Prostate gland (tissue), 2 donors: ENCODE measurements at regions not wholly inside any gene's neighbourhood (a gene's known extent, or its start where the extent isn't known, plus 50 kb on each side); places are given as distances from the start of the nearest gene placed in this dataset.

Experiments used
- CTCF ChIP-seq, 4 experiments: fragments of 200-600 bp in 2 of 4; fragments of 450-650 bp in 2 of 4; sonication (generic) in 2 of 4; IDR thresholded peaks; 1 replicate in 3 of 4; 2 replicates in 1 of 4; pipeline ENCODE4 v1.5.1; 2016 to 2019; ENCODE audit warnings: antibody characterized with exemption in 4 of 4, mild to moderate bottlenecking in 2 of 4, moderate library complexity in 2 of 4
- POLR2A ChIP-seq: fragments of 450-650 bp; IDR thresholded peaks from one replicate; pipeline ENCODE4 v1.6.1; 2016; ENCODE audit warnings: antibody characterized with exemption, mild to moderate bottlenecking
- POLR2AphosphoS5 ChIP-seq: sonication (generic); formaldehyde crosslinking; IDR thresholded peaks from one replicate; pipeline ENCODE4 v1.6.1; 2017; ENCODE audit warnings: antibody characterized with exemption

GRCh38 chr13:70516226-70516625 is 408.0 kb upstream of the KLHL1 start:
- no peak for TF ChIP-seq CTCF (IDR thresholded peaks at IDR 0.05)
- no peak for TF ChIP-seq POLR2A
- TF ChIP-seq POLR2AphosphoS5 = no peak
